ENCODE measurements at regions not wholly inside any gene's neighbourhood (a gene's known extent, or its start where the extent isn't known, plus 50 kb on each side); places are given as distances from the start of the nearest gene placed in this dataset.

DNA sequence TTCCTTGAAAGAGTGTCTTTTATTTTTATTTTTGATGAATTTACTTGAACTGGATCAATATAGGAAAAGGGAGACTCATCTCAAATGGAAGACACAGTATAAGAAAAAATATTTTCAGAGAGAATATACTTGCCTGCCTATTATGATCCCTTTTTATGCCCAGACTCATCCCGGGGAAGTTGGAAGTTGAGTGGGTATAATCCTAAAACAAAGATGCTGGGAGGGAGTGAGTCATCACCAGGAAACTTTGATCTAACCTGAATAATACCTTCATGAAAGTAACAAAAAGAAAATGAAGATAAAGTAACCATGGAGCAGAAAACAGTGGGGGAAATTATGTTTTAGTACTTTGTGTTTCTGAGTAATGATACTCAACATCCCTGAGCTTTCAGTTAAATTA lies 1514.0 kb downstream of the FAM181B start:
- TF ChIP-seq EZH2phosphoT487 (IDR thresholded peaks at IDR 0.05; ENCODE audit: borderline replicate concordance, low read length): no peak
- TF ChIP-seq, protein P1, sequence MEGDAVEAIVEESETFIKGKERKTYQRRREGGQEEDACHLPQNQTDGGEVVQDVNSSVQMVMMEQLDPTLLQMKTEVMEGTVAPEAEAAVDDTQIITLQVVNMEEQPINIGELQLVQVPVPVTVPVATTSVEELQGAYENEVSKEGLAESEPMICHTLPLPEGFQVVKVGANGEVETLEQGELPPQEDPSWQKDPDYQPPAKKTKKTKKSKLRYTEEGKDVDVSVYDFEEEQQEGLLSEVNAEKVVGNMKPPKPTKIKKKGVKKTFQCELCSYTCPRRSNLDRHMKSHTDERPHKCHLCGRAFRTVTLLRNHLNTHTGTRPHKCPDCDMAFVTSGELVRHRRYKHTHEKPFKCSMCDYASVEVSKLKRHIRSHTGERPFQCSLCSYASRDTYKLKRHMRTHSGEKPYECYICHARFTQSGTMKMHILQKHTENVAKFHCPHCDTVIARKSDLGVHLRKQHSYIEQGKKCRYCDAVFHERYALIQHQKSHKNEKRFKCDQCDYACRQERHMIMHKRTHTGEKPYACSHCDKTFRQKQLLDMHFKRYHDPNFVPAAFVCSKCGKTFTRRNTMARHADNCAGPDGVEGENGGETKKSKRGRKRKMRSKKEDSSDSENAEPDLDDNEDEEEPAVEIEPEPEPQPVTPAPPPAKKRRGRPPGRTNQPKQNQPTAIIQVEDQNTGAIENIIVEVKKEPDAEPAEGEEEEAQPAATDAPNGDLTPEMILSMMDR (IDR thresholded peaks at IDR 0.05; ENCODE audit: low read depth, low read length, poor library complexity, severe bottlenecking): no peak
- no peak overlapping the region for H3K4me3 ChIP-seq (ENCODE audit: low read length)
- no peak overlapping the region for H3K27ac ChIP-seq (ENCODE audit: low read depth, low read length)
- no peaks in the 10 kb centered on the region for H3K9me3 ChIP-seq (ENCODE audit: control insufficient read depth, insufficient read depth, low read length)
- no peaks in the 10 kb centered on the region for H3K9me2 ChIP-seq (replicated peaks; ENCODE audit: control insufficient read depth, low read length)
- no peaks in the 10 kb centered on the region for H3K79me2 ChIP-seq (ENCODE audit: control insufficient read depth, low read length)
- no peak overlapping the region for H3K4me2 ChIP-seq (ENCODE audit: low read length)
- H3F3A ChIP-seq (ENCODE audit: control insufficient read depth, insufficient read depth): no peaks in the 10 kb centered on the region
- H3K4me1 ChIP-seq (ENCODE audit: control insufficient read depth, low read length): no peaks in the 10 kb centered on the region
- H3K36me3 ChIP-seq (ENCODE audit: control insufficient read depth, low read length): no peaks in the 10 kb centered on the region
- H3K27me3 ChIP-seq (ENCODE audit: control insufficient read depth, low read length): no peaks in the 10 kb centered on the region
- H4K20me1 ChIP-seq (ENCODE audit: control insufficient read depth, insufficient read depth, low read depth, low read length): no peaks in the 10 kb centered on the region

DNA sequence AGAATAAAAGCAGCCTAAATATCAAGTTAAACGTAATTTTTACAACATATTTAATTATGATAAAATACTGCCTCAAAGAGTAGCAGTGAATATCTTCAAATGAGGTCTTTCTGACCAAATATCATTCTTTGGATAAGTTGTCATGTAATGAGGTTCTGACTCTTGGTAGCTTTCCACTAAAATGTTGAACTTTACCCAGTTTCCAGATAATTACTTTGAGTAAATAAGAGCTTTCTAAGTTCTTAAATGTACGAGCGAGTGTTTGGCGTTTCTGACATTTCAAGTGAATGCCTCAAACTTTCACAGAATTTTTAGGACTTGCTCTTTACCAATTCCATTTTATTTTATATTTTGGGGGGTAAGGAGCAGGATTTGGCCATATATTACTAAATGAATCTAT lies 1515.2 kb downstream of the FAM181B start:
- no peaks in the 10 kb centered on the region for H4K20me1 ChIP-seq (ENCODE audit: control insufficient read depth, insufficient read depth, low read depth, low read length)
- H3F3A ChIP-seq (ENCODE audit: control insufficient read depth, insufficient read depth): no peaks in the 10 kb centered on the region
- H3K27me3 ChIP-seq (ENCODE audit: control insufficient read depth, low read length): no peaks in the 10 kb centered on the region
- H3K9me2 ChIP-seq (replicated peaks; ENCODE audit: control insufficient read depth, low read length): no peaks in the 10 kb centered on the region
- no peak overlapping the region for H3K27ac ChIP-seq (ENCODE audit: low read depth, low read length)
- H3K4me3 ChIP-seq (ENCODE audit: low read length): no peak overlapping the region
- H3K79me2 ChIP-seq (ENCODE audit: control insufficient read depth, low read length): no peaks in the 10 kb centered on the region
- TF ChIP-seq, protein P1 (IDR thresholded peaks at IDR 0.05; ENCODE audit: low read depth, low read length, poor library complexity, severe bottlenecking): no peak
- no peak for TF ChIP-seq EZH2phosphoT487 (IDR thresholded peaks at IDR 0.05; ENCODE audit: borderline replicate concordance, low read length)
- no peak overlapping the region for H3K4me2 ChIP-seq (ENCODE audit: low read length)
- H3K36me3 ChIP-seq (ENCODE audit: control insufficient read depth, low read length): no peaks in the 10 kb centered on the region
- no peaks in the 10 kb centered on the region for H3K9me3 ChIP-seq (ENCODE audit: control insufficient read depth, insufficient read depth, low read length)
- no peaks in the 10 kb centered on the region for H3K4me1 ChIP-seq (ENCODE audit: control insufficient read depth, low read length)

DNA sequence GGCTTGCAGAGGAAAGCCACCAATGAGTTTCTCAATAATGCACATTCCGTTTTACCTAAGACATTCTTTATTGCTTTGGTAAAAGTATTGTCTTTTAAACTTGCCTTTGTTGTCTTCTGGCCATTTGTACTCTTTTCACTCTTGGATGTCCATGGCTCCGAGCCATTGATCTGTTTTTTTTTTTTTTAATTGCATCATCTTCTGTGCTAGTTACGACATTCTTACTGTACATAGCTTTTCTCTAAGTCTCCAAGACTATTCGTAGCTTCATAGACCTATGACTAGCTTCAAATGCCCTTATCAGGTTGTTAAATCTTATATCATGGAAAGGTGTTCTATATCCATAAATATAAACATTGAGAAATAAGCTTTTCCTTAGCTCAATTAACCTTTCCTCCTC lies 1522.6 kb downstream of the FAM181B start:
- Histone ChIP-seq H3K27ac (ENCODE audit: low read depth, low read length) (no peak overlapping the region), H3K79me2 (ENCODE audit: control insufficient read depth, low read length) (no peaks in the 10 kb centered on the region), H3K27me3 (ENCODE audit: control insufficient read depth, low read length) (no peaks in the 10 kb centered on the region), H3K4me2 (ENCODE audit: low read length) (no peak overlapping the region), H3K9me3 (ENCODE audit: control insufficient read depth, insufficient read depth, low read length) (no peaks in the 10 kb centered on the region), H3K4me3 (ENCODE audit: low read length) (no peak overlapping the region), H3F3A (ENCODE audit: control insufficient read depth, insufficient read depth) (no peaks in the 10 kb centered on the region), H4K20me1 (ENCODE audit: control insufficient read depth, insufficient read depth, low read depth, low read length) (no peaks in the 10 kb centered on the region), H3K9me2 (replicated peaks; ENCODE audit: control insufficient read depth, low read length) (no peaks in the 10 kb centered on the region), H3K36me3 (ENCODE audit: control insufficient read depth, low read length) (no peaks in the 10 kb centered on the region), H3K4me1 (ENCODE audit: control insufficient read depth, low read length) (no peaks in the 10 kb centered on the region)
- TF ChIP-seq, protein P1 (IDR thresholded peaks at IDR 0.05; ENCODE audit: low read depth, low read length, poor library complexity, severe bottlenecking): no peak
- TF ChIP-seq EZH2phosphoT487 (IDR thresholded peaks at IDR 0.05; ENCODE audit: borderline replicate concordance, low read length): no peak
